ENCODE measurements at regions not wholly inside any gene's neighbourhood (a gene's known extent, or its start where the extent isn't known, plus 50 kb on each side); places are given as distances from the start of the nearest gene placed in this dataset.

GRCh38 chr2:34201099-34201498 lies 602.0 kb upstream of the FAM98A start:
- Mint-ChIP-seq H3K27me3 (peaks cover 3% of the 10 kb centered on the region), H3K27ac (no peak overlapping the region), H3K4me1 (ENCODE audit: low read depth) (peaks cover 13% of the 10 kb centered on the region)

GRCh38 chr2:34199971-34200370 lies 600.9 kb upstream of the FAM98A start:
- Mint-ChIP-seq H3K4me1 (ENCODE audit: low read depth) (peaks cover 13% of the 10 kb centered on the region), H3K9me3 (ENCODE audit: low read depth) (peaks cover 7% of the 10 kb centered on the region), H3K36me3 (ENCODE audit: insufficient read depth) (no peaks in the 10 kb centered on the region), H3K27ac (no peak overlapping the region), H3K4me3 (ENCODE audit: low read depth) (no peak overlapping the region), H3K27me3 (peaks cover 3% of the 10 kb centered on the region)
- no peak for TF ChIP-seq CTCF (IDR thresholded peaks at IDR 0.05; ENCODE audit: unreplicated experiment)
- no peak for DNase-seq (ENCODE audit: low spot score, unreplicated experiment)

More at GRCh38 chr2:34201099-34201498, 602.0 kb upstream of the FAM98A start:
- Mint-ChIP-seq H3K36me3 (ENCODE audit: insufficient read depth) (no peaks in the 10 kb centered on the region), H3K4me3 (ENCODE audit: low read depth) (no peak overlapping the region), H3K9me3 (ENCODE audit: low read depth) (peaks cover 7% of the 10 kb centered on the region)
- TF ChIP-seq CTCF (IDR thresholded peaks at IDR 0.05; ENCODE audit: unreplicated experiment): no peak
- DNase-seq (ENCODE audit: low spot score, unreplicated experiment): no peak

GRCh38 chr2:34193164-34193563 lies 594.1 kb upstream of the FAM98A start:
- no peak for TF ChIP-seq CTCF (IDR thresholded peaks at IDR 0.05; ENCODE audit: unreplicated experiment)
- Mint-ChIP-seq H3K27me3 (no peaks in the 10 kb centered on the region), H3K27ac (no peak overlapping the region), H3K9me3 (ENCODE audit: low read depth) (peaks cover 9% of the 10 kb centered on the region), H3K4me1 (ENCODE audit: low read depth) (no peaks in the 10 kb centered on the region), H3K36me3 (ENCODE audit: insufficient read depth) (no peaks in the 10 kb centered on the region), H3K4me3 (ENCODE audit: low read depth) (no peak overlapping the region)
- no peak for DNase-seq (ENCODE audit: low spot score, unreplicated experiment)

- no peak for TF ChIP-seq CTCF (IDR thresholded peaks at IDR 0.05; ENCODE audit: unreplicated experiment)
- no peak for DNase-seq (ENCODE audit: low spot score, unreplicated experiment)
- Mint-ChIP-seq H3K9me3 (ENCODE audit: low read depth) (peaks cover 5% of the 10 kb centered on the region), H3K27ac (no peak overlapping the region), H3K27me3 (no peaks in the 10 kb centered on the region), H3K36me3 (ENCODE audit: insufficient read depth) (no peaks in the 10 kb centered on the region), H3K4me3 (ENCODE audit: low read depth) (no peak overlapping the region), H3K4me1 (ENCODE audit: low read depth) (no peaks in the 10 kb centered on the region)
Observed at GRCh38 chr2:34188464-34189303, 589.6 kb upstream of the FAM98A start.

- DNase-seq (ENCODE audit: low spot score, unreplicated experiment): no peak
- Mint-ChIP-seq H3K27me3 (peaks cover 4% of the 10 kb centered on the region), H3K9me3 (ENCODE audit: low read depth) (no peaks in the 10 kb centered on the region), H3K27ac (no peak overlapping the region), H3K36me3 (ENCODE audit: insufficient read depth) (no peaks in the 10 kb centered on the region), H3K4me3 (ENCODE audit: low read depth) (no peak overlapping the region), H3K4me1 (ENCODE audit: low read depth) (peaks cover 6% of the 10 kb centered on the region)
- no peak for TF ChIP-seq CTCF (IDR thresholded peaks at IDR 0.05; ENCODE audit: unreplicated experiment)
Observed at GRCh38 chr2:34179511-34179910, 580.4 kb upstream of the FAM98A start.
